ENCODE measurements at regions not wholly inside any gene's neighbourhood (a gene's known extent, or its start where the extent isn't known, plus 50 kb on each side); places are given as distances from the start of the nearest gene placed in this dataset.

DNA sequence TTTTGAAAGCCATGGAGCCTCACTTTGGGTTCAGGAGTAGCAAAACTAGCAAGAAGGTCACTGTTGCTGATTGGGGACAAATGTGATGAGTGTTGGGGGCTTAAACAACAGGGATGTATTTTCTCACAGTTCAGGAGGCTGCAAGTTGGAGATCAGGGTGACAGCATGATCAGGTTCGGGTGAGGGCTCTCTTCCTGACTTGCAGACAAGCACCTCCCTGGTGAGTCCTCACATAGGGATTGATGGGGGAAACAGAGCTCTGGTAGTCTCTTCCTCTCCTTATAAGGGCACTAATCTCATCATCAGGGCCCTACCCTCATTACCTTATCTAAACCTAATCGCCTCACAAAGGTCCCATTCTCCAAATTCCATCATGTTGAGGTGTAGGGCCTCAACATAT lies 179.2 kb downstream of the TSHZ3 start:
- H4K20me1 ChIP-seq (replicated peaks; ENCODE audit: insufficient read depth), result no peaks in the 10 kb centered on the region
- no peak overlapping the region for H2AFZ ChIP-seq
- H3K79me2 ChIP-seq (replicated peaks; ENCODE audit: insufficient read depth), result no peaks in the 10 kb centered on the region
- no peaks in the 10 kb centered on the region for H3K36me3 ChIP-seq (ENCODE audit: insufficient read depth)
- H3K27me3 ChIP-seq (ENCODE audit: insufficient read depth), result no peaks in the 10 kb centered on the region
- no peaks in the 10 kb centered on the region for H3K9me3 Mint-ChIP-seq
- peaks cover 3% of the 10 kb centered on the region for H3K27me3 Mint-ChIP-seq (ENCODE audit: insufficient read depth, low read depth, poor library complexity)
- peaks cover 9% of the 10 kb centered on the region; the same call in 1 of the 2 replicates for H3K9me2 ChIP-seq (ENCODE audit: insufficient read depth)
- H3K4me1 ChIP-seq (ENCODE audit: insufficient read depth), result no peaks in the 10 kb centered on the region
- no peaks in the 10 kb centered on the region for H3K36me3 Mint-ChIP-seq (ENCODE audit: low read depth)
- H3K4me3 ChIP-seq, result no peak overlapping the region
- no peak for DNase-seq (ENCODE audit: low spot score)
- H3K4me1 Mint-ChIP-seq, result no peaks in the 10 kb centered on the region
- H3K4me3 Mint-ChIP-seq, result no peak overlapping the region
- no peak overlapping the region for H3K27ac ChIP-seq (ENCODE audit: low read depth)
- H3K4me2 ChIP-seq, result no peak overlapping the region
- no peak overlapping the region for H3K27ac Mint-ChIP-seq
- ATAC-seq, result no peak
- TF ChIP-seq, protein P1, sequence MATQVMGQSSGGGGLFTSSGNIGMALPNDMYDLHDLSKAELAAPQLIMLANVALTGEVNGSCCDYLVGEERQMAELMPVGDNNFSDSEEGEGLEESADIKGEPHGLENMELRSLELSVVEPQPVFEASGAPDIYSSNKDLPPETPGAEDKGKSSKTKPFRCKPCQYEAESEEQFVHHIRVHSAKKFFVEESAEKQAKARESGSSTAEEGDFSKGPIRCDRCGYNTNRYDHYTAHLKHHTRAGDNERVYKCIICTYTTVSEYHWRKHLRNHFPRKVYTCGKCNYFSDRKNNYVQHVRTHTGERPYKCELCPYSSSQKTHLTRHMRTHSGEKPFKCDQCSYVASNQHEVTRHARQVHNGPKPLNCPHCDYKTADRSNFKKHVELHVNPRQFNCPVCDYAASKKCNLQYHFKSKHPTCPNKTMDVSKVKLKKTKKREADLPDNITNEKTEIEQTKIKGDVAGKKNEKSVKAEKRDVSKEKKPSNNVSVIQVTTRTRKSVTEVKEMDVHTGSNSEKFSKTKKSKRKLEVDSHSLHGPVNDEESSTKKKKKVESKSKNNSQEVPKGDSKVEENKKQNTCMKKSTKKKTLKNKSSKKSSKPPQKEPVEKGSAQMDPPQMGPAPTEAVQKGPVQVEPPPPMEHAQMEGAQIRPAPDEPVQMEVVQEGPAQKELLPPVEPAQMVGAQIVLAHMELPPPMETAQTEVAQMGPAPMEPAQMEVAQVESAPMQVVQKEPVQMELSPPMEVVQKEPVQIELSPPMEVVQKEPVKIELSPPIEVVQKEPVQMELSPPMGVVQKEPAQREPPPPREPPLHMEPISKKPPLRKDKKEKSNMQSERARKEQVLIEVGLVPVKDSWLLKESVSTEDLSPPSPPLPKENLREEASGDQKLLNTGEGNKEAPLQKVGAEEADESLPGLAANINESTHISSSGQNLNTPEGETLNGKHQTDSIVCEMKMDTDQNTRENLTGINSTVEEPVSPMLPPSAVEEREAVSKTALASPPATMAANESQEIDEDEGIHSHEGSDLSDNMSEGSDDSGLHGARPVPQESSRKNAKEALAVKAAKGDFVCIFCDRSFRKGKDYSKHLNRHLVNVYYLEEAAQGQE (IDR thresholded peaks at IDR 0.05; ENCODE audit: unreplicated experiment), result no peak
- TF ChIP-seq STAT1 (IDR thresholded peaks at IDR 0.05; ENCODE audit: unreplicated experiment), result no peak
- TF ChIP-seq ZNF114 (CRISPR knock-in tag; IDR thresholded peaks at IDR 0.05), result no peak
- TF ChIP-seq, protein P2, sequence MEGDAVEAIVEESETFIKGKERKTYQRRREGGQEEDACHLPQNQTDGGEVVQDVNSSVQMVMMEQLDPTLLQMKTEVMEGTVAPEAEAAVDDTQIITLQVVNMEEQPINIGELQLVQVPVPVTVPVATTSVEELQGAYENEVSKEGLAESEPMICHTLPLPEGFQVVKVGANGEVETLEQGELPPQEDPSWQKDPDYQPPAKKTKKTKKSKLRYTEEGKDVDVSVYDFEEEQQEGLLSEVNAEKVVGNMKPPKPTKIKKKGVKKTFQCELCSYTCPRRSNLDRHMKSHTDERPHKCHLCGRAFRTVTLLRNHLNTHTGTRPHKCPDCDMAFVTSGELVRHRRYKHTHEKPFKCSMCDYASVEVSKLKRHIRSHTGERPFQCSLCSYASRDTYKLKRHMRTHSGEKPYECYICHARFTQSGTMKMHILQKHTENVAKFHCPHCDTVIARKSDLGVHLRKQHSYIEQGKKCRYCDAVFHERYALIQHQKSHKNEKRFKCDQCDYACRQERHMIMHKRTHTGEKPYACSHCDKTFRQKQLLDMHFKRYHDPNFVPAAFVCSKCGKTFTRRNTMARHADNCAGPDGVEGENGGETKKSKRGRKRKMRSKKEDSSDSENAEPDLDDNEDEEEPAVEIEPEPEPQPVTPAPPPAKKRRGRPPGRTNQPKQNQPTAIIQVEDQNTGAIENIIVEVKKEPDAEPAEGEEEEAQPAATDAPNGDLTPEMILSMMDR (conservative IDR thresholded peaks at IDR 0.05; ENCODE audit: low read depth in 2 of 2), result no peak
- TF ChIP-seq, protein P3, sequence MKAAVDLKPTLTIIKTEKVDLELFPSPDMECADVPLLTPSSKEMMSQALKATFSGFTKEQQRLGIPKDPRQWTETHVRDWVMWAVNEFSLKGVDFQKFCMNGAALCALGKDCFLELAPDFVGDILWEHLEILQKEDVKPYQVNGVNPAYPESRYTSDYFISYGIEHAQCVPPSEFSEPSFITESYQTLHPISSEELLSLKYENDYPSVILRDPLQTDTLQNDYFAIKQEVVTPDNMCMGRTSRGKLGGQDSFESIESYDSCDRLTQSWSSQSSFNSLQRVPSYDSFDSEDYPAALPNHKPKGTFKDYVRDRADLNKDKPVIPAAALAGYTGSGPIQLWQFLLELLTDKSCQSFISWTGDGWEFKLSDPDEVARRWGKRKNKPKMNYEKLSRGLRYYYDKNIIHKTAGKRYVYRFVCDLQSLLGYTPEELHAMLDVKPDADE (IDR thresholded peaks at IDR 0.05), result no peak
- TF ChIP-seq, protein P4, sequence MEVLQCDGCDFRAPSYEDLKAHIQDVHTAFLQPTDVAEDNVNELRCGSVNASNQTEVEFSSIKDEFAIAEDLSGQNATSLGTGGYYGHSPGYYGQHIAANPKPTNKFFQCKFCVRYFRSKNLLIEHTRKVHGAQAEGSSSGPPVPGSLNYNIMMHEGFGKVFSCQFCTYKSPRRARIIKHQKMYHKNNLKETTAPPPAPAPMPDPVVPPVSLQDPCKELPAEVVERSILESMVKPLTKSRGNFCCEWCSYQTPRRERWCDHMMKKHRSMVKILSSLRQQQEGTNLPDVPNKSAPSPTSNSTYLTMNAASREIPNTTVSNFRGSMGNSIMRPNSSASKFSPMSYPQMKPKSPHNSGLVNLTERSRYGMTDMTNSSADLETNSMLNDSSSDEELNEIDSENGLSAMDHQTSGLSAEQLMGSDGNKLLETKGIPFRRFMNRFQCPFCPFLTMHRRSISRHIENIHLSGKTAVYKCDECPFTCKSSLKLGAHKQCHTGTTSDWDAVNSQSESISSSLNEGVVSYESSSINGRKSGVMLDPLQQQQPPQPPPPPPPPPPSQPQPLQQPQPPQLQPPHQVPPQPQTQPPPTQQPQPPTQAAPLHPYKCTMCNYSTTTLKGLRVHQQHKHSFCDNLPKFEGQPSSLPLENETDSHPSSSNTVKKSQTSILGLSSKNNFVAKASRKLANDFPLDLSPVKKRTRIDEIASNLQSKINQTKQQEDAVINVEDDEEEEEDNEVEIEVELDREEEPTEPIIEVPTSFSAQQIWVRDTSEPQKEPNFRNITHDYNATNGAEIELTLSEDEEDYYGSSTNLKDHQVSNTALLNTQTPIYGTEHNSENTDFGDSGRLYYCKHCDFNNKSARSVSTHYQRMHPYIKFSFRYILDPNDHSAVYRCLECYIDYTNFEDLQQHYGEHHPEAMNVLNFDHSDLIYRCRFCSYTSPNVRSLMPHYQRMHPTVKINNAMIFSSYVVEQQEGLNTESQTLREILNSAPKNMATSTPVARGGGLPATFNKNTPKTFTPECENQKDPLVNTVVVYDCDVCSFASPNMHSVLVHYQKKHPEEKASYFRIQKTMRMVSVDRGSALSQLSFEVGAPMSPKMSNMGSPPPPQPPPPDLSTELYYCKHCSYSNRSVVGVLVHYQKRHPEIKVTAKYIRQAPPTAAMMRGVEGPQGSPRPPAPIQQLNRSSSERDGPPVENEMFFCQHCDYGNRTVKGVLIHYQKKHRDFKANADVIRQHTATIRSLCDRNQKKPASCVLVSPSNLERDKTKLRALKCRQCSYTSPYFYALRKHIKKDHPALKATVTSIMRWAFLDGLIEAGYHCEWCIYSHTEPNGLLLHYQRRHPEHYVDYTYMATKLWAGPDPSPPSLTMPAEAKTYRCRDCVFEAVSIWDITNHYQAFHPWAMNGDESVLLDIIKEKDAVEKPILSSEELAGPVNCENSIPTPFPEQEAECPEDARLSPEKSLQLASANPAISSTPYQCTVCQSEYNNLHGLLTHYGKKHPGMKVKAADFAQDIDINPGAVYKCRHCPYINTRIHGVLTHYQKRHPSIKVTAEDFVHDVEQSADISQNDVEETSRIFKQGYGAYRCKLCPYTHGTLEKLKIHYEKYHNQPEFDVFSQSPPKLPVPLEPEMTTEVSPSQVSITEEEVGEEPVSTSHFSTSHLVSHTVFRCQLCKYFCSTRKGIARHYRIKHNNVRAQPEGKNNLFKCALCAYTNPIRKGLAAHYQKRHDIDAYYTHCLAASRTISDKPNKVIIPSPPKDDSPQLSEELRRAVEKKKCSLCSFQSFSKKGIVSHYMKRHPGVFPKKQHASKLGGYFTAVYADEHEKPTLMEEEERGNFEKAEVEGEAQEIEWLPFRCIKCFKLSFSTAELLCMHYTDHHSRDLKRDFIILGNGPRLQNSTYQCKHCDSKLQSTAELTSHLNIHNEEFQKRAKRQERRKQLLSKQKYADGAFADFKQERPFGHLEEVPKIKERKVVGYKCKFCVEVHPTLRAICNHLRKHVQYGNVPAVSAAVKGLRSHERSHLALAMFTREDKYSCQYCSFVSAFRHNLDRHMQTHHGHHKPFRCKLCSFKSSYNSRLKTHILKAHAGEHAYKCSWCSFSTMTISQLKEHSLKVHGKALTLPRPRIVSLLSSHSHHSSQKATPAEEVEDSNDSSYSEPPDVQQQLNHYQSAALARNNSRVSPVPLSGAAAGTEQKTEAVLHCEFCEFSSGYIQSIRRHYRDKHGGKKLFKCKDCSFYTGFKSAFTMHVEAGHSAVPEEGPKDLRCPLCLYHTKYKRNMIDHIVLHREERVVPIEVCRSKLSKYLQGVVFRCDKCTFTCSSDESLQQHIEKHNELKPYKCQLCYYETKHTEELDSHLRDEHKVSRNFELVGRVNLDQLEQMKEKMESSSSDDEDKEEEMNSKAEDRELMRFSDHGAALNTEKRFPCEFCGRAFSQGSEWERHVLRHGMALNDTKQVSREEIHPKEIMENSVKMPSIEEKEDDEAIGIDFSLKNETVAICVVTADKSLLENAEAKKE (CRISPR knock-in tag; IDR thresholded peaks at IDR 0.05), result no peak
- no peak for TF ChIP-seq EZH2 (IDR thresholded peaks at IDR 0.05; ENCODE audit: low read depth, unreplicated experiment)
- no peak for TF ChIP-seq POLR2AphosphoS5 (IDR thresholded peaks at IDR 0.05; ENCODE audit: low read depth)
- no peak for TF ChIP-seq CREB1 (CRISPR knock-in tag; IDR thresholded peaks at IDR 0.05; ENCODE audit: low read depth)
- TF ChIP-seq NANOG (IDR thresholded peaks at IDR 0.05; ENCODE audit: borderline replicate concordance), result no peak
- no peak for TF ChIP-seq EZH2phosphoT487 (IDR thresholded peaks at IDR 0.05; ENCODE audit: unreplicated experiment)
- H3F3A ChIP-seq (replicated peaks; ENCODE audit: low read depth), result no peaks in the 10 kb centered on the region
